PC-3 (cell line): ENCODE measurements at regions not wholly inside any gene's neighbourhood (a gene's known extent, or its start where the extent isn't known, plus 50 kb on each side); places are given as distances from the start of the nearest gene placed in this dataset.

Source experiments
- ATAC-seq: fragments of 200-7000 bp; cut with Tn5 transposase; 2 replicates; pipeline ENCODE4 v1.9.1; 2020; ENCODE audit warnings: mild to moderate bottlenecking, moderate library complexity
- BruUV-seq: library from RNA; stranded (reverse); fragments of 400-500 nt; replicated peaks from 2 replicates; lab custom pipeline; 2021; lab: Mats Ljungman, UMichigan
- CTCF ChIA-PET: fragments of 300-600 bp; sonication (Branson Sonifier 250); formaldehyde crosslinking; loops from one replicate; lab custom pipeline; 2022; ENCODE audit warnings: antibody characterized with exemption; lab: Charles Lee
- POLR2A ChIA-PET: fragments of 300-600 bp; sonication (Branson Sonifier 250); formaldehyde crosslinking; loops from one replicate; lab custom pipeline; 2022; ENCODE audit warnings: antibody characterized with exemption; ENCODE audit not compliant: unreplicated experiment; lab: Charles Lee
- DNase-seq: peaks from one replicate; pipeline ENCODE4 v3.0.0-alpha.2; 2015
- H2AFZ ChIP-seq: fragments of 300-600 bp; sonication (generic); 2 replicates; pipeline ENCODE4 v1.6.0; 2016; ENCODE audit warnings: antibody characterized with exemption, low read length
- H3F3A ChIP-seq: fragments of 300-600 bp; sonication (generic); one replicate; pipeline ENCODE4 v1.6.0; 2017; ENCODE audit warnings: antibody characterized with exemption, low read length, control low read depth, mild to moderate bottlenecking; ENCODE audit not compliant: unreplicated experiment
- H3K27ac ChIP-seq: fragments of 300-600 bp; sonication (generic); 2 replicates; pipeline ENCODE4 v1.5.1; 2016; ENCODE audit warnings: mild to moderate bottlenecking, low read length
- H3K27me3 ChIP-seq: fragments of 300-600 bp; sonication (generic); 2 replicates; pipeline ENCODE4 v1.6.1; 2016; ENCODE audit warnings: low read length, mixed read lengths
- H3K36me3 ChIP-seq: fragments of 300-600 bp; sonication (generic); 2 replicates; pipeline ENCODE4 v1.6.1; 2016; ENCODE audit warnings: low read depth, mixed run types, low read length, mixed read lengths
- H3K4me1 ChIP-seq: fragments of 300-600 bp; sonication (generic); 2 replicates; pipeline ENCODE4 v1.5.1; 2016; ENCODE audit warnings: low read length; ENCODE audit not compliant: insufficient read depth
- H3K4me2 ChIP-seq: fragments of 300-600 bp; sonication (generic); 2 replicates; pipeline ENCODE4 v1.6.0; 2016; ENCODE audit warnings: low read length
- H3K4me3 ChIP-seq: fragments of 300-600 bp; sonication (generic); 2 replicates; pipeline ENCODE4 v1.5.1; 2016; ENCODE audit warnings: mild to moderate bottlenecking, low read length, mixed read lengths
- H3K79me2 ChIP-seq: fragments of 300-600 bp; sonication (generic); 2 replicates; pipeline ENCODE4 v1.6.1; 2017; ENCODE audit warnings: low read length, mixed read lengths
- H3K9ac ChIP-seq: fragments of 300-600 bp; sonication (generic); 2 replicates; pipeline ENCODE4 v1.6.0; 2016; ENCODE audit warnings: mild to moderate bottlenecking, low read length
- H3K9me2 ChIP-seq: fragments of 300-600 bp; sonication (generic); replicated peaks from 2 replicates; pipeline ENCODE4 v1.6.1; 2016; ENCODE audit warnings: mixed run types, low read length, mixed read lengths
- H3K9me3 ChIP-seq: fragments of 300-600 bp; sonication (generic); 2 replicates; pipeline ENCODE4 v1.6.1; 2016; ENCODE audit warnings: low read length, mixed read lengths
- H4K20me1 ChIP-seq: fragments of 300-600 bp; sonication (generic); 2 replicates; pipeline ENCODE4 v1.6.1; 2016; ENCODE audit warnings: low read length, mixed read lengths
- EZH2 ChIP-seq: fragments of 300-600 bp; sonication (generic); IDR thresholded peaks from one replicate; pipeline ENCODE4 v1.6.1; 2017; ENCODE audit warnings: antibody characterized with exemption, mild to moderate bottlenecking, low read length; ENCODE audit not compliant: unreplicated experiment
- EZH2phosphoT487 ChIP-seq: fragments of 300-600 bp; sonication (generic); IDR thresholded peaks from 2 replicates; pipeline ENCODE4 v1.6.1; 2018; ENCODE audit warnings: mild to moderate bottlenecking, antibody characterized with exemption, low read length, borderline replicate concordance
- intact Hi-C: fragments of 100-400 bp; cut with micrococcal nuclease; formaldehyde crosslinking; loops from 2 replicates; pipeline ENCODE4 v1.9.0; 2023
- TF ChIP-seq, protein P1 (sequence below): fragments of 300-600 bp; sonication (generic); conservative IDR thresholded peaks from 2 replicates; pipeline ENCODE4 v1.5.1; 2017; ENCODE audit warnings: antibody characterized with exemption, low read depth, mild to moderate bottlenecking, low read length

- BruUV-seq = no TSS peak
- H3K27me3 ChIP-seq = no peaks in the 10 kb centered on the region
- no peak overlapping the region for H2AFZ ChIP-seq
- peaks cover 9% of the 10 kb centered on the region; the same call in 1 of the 2 replicates for H3K4me1 ChIP-seq
- H3K9me2 ChIP-seq = no peaks in the 10 kb centered on the region
- H3K9me3 ChIP-seq = no peaks in the 10 kb centered on the region
- CTCF ChIA-PET = no interaction called here
- peak; percentile 61 for DNase-seq
- no peak overlapping the region for H3K27ac ChIP-seq
- intact Hi-C loops = no loop called here
- no peaks in the 10 kb centered on the region for H3F3A ChIP-seq
- no peak overlapping the region for H3K9ac ChIP-seq
- POLR2A ChIA-PET = no interaction called here
- H4K20me1 ChIP-seq = no peaks in the 10 kb centered on the region
- peak; percentile 50 for ATAC-seq
- H3K4me3 ChIP-seq = no peak overlapping the region
- no peaks in the 10 kb centered on the region for H3K36me3 ChIP-seq
- TF ChIP-seq EZH2 = no peak
- TF ChIP-seq, protein P1, sequence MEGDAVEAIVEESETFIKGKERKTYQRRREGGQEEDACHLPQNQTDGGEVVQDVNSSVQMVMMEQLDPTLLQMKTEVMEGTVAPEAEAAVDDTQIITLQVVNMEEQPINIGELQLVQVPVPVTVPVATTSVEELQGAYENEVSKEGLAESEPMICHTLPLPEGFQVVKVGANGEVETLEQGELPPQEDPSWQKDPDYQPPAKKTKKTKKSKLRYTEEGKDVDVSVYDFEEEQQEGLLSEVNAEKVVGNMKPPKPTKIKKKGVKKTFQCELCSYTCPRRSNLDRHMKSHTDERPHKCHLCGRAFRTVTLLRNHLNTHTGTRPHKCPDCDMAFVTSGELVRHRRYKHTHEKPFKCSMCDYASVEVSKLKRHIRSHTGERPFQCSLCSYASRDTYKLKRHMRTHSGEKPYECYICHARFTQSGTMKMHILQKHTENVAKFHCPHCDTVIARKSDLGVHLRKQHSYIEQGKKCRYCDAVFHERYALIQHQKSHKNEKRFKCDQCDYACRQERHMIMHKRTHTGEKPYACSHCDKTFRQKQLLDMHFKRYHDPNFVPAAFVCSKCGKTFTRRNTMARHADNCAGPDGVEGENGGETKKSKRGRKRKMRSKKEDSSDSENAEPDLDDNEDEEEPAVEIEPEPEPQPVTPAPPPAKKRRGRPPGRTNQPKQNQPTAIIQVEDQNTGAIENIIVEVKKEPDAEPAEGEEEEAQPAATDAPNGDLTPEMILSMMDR = no peak
- TF ChIP-seq EZH2phosphoT487 = no peak
- no peaks in the 10 kb centered on the region for H3K79me2 ChIP-seq
- peak overlapping the region; percentile 29; the same call in 1 of the 2 replicates for H3K4me2 ChIP-seq
Observed at GRCh38 chr20:48198929-48199451, 413.7 kb upstream of the SULF2 start.

DNA sequence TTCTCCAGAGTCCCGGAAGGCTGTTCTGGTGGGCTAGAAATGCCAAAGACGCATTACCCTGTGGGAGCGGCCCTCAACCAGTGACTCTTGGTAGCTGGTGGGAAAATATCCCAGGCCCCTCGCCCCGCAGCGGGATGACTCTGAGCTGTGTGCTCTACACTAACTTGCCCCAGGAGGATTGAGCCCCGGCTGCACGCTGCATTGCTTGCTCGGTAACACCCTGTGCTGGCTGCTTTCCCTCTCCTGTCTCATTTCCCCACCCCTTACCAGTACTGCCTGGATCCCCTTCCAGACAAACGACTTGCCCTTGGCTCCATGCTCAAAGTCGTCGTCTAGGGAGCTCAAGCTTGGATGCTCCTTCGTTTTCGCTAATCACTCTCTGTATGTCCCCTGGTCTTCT is 411.8 kb upstream of the SULF2 start:
- DNase-seq (no peak), ATAC-seq (no peak)
- no peaks in the 10 kb centered on the region for H3K36me3 ChIP-seq
- H4K20me1 ChIP-seq = no peaks in the 10 kb centered on the region
- intact Hi-C loops = no loop called here
- no peak overlapping the region for H3K4me2 ChIP-seq
- H3K27me3 ChIP-seq = no peaks in the 10 kb centered on the region
- ChIA-PET CTCF (no interaction called here), POLR2A (no interaction called here)
- H3K4me3 ChIP-seq = no peak overlapping the region
- H3F3A ChIP-seq = no peaks in the 10 kb centered on the region
- no peak overlapping the region for H3K27ac ChIP-seq
- TF ChIP-seq, protein P1 = no peak
- no peak for TF ChIP-seq EZH2
- TF ChIP-seq EZH2phosphoT487 = no peak
- H3K9me2 ChIP-seq = no peaks in the 10 kb centered on the region
- no peak overlapping the region for H3K9ac ChIP-seq
- BruUV-seq = no TSS peak
- H3K4me1 ChIP-seq = peaks cover 9% of the 10 kb centered on the region; the same call in 1 of the 2 replicates
- no peak overlapping the region for H2AFZ ChIP-seq
- no peaks in the 10 kb centered on the region for H3K9me3 ChIP-seq
- H3K79me2 ChIP-seq = no peaks in the 10 kb centered on the region

GRCh38 chr20:48196486-48196885 is 411.2 kb upstream of the SULF2 start:
- Histone ChIP-seq H2AFZ (no peak overlapping the region), H4K20me1 (no peaks in the 10 kb centered on the region), H3K9ac (no peak overlapping the region), H3K27ac (no peak overlapping the region), H3K9me3 (no peaks in the 10 kb centered on the region), H3K4me1 (peaks cover 9% of the 10 kb centered on the region; the same call in 1 of the 2 replicates), H3K27me3 (no peaks in the 10 kb centered on the region), H3K4me3 (no peak overlapping the region), H3K36me3 (no peaks in the 10 kb centered on the region), H3K9me2 (no peaks in the 10 kb centered on the region), H3K79me2 (no peaks in the 10 kb centered on the region), H3F3A (no peaks in the 10 kb centered on the region), H3K4me2 (no peak overlapping the region)
- ATAC-seq (no peak), DNase-seq (no peak)
- TF ChIP-seq EZH2 (no peak), EZH2phosphoT487 (no peak)
- TF ChIP-seq, protein P1 = no peak
- BruUV-seq = no TSS peak
- ChIA-PET POLR2A (no interaction called here), CTCF (no interaction called here)
- intact Hi-C loops = no loop called here
